ENCODE measurements at regions not wholly inside any gene's neighbourhood (a gene's known extent, or its start where the extent isn't known, plus 50 kb on each side); places are given as distances from the start of the nearest gene placed in this dataset.

GRCh38 chr5:29719171-29719570, 1474.3 kb upstream of the CDH6 start:
- TF ChIP-seq CTCF (IDR thresholded peaks at IDR 0.05; ENCODE audit: low read depth, low read length): no peak
- no peak overlapping the region for H3K4me3 ChIP-seq (ENCODE audit: low read depth, low read length)

- TF ChIP-seq CTCF (IDR thresholded peaks at IDR 0.05; ENCODE audit: low read depth, low read length): no peak
- no peak overlapping the region for H3K4me3 ChIP-seq (ENCODE audit: low read depth, low read length)
Measured at GRCh38 chr5:29715167-29715566, 1478.3 kb upstream of the CDH6 start.

GRCh38 chr5:29702875-29703274, 1490.6 kb upstream of the CDH6 start:
- no peak for TF ChIP-seq CTCF (IDR thresholded peaks at IDR 0.05; ENCODE audit: low read depth, low read length)
- H3K4me3 ChIP-seq (ENCODE audit: low read depth, low read length): no peak overlapping the region

GRCh38 chr5:29701600-29701999, 1491.9 kb upstream of the CDH6 start:
- TF ChIP-seq CTCF (IDR thresholded peaks at IDR 0.05; ENCODE audit: low read depth, low read length): no peak
- H3K4me3 ChIP-seq (ENCODE audit: low read depth, low read length): no peak overlapping the region

GRCh38 chr5:29697785-29698414, 1495.6 kb upstream of the CDH6 start:
- H3K4me3 ChIP-seq (ENCODE audit: low read depth, low read length): no peak overlapping the region
- no peak for TF ChIP-seq CTCF (IDR thresholded peaks at IDR 0.05; ENCODE audit: low read depth, low read length)

GRCh38 chr5:29697278-29697677, 1496.2 kb upstream of the CDH6 start:
- H3K4me3 ChIP-seq (ENCODE audit: low read depth, low read length): no peak overlapping the region

GRCh38 chr5:29672678-29673077, 1520.8 kb upstream of the CDH6 start:
- TF ChIP-seq CTCF (IDR thresholded peaks at IDR 0.05; ENCODE audit: low read depth, low read length): no peak
- H3K4me3 ChIP-seq (ENCODE audit: low read depth, low read length): no peak overlapping the region

More at GRCh38 chr5:29697278-29697677, 1496.2 kb upstream of the CDH6 start:
- no peak for TF ChIP-seq CTCF (IDR thresholded peaks at IDR 0.05; ENCODE audit: low read depth, low read length)

Measured in WI38 (cell line).